ENCODE measurements at regions not wholly inside any gene's neighbourhood (a gene's known extent, or its start where the extent isn't known, plus 50 kb on each side); places are given as distances from the start of the nearest gene placed in this dataset.

DNA sequence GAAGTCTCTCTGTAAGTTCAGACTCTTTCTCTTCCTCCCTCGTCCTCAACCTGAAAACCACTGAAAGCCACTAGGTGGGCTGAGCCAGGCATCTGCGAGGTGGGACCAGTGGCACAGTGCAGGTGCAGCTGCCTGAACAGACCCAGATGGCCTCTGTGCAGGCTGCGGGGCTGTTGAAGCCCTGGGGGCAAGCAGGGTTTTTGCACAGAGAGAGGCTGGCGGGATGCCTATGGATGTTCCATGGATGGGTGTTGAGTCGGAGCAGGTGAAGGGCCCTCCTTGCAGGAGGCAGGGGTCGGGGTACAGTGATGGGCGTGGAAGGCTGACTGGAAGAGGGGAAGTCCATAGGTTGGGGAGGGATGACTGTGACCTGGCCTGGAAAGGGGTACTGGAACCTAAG is 350.2 kb upstream of the FAT1 start:
- TF ChIP-seq POLR2AphosphoS5 (IDR thresholded peaks at IDR 0.05) = no peak
- TF ChIP-seq, protein P1, sequence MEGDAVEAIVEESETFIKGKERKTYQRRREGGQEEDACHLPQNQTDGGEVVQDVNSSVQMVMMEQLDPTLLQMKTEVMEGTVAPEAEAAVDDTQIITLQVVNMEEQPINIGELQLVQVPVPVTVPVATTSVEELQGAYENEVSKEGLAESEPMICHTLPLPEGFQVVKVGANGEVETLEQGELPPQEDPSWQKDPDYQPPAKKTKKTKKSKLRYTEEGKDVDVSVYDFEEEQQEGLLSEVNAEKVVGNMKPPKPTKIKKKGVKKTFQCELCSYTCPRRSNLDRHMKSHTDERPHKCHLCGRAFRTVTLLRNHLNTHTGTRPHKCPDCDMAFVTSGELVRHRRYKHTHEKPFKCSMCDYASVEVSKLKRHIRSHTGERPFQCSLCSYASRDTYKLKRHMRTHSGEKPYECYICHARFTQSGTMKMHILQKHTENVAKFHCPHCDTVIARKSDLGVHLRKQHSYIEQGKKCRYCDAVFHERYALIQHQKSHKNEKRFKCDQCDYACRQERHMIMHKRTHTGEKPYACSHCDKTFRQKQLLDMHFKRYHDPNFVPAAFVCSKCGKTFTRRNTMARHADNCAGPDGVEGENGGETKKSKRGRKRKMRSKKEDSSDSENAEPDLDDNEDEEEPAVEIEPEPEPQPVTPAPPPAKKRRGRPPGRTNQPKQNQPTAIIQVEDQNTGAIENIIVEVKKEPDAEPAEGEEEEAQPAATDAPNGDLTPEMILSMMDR (IDR thresholded peaks at IDR 0.05) = no peak
- TF ChIP-seq POLR2A (IDR thresholded peaks at IDR 0.05) = no peak
- no peak for TF ChIP-seq EP300 (IDR thresholded peaks at IDR 0.05)

Data from gastroesophageal sphincter (tissue), 3 donors.